ENCODE measurements at regions not wholly inside any gene's neighbourhood (a gene's known extent, or its start where the extent isn't known, plus 50 kb on each side); places are given as distances from the start of the nearest gene placed in this dataset.

GRCh38 chr2:71813807-71814470 is 333.7 kb downstream of the CYP26B1 start:
- no peak for TF ChIP-seq ZFX (IDR thresholded peaks at IDR 0.05; ENCODE audit: borderline replicate concordance)
- no peak for TF ChIP-seq CTCF (IDR thresholded peaks at IDR 0.05)
- no peak overlapping the region for H3K27ac ChIP-seq

GRCh38 chr2:71813315-71813714 is 334.3 kb downstream of the CYP26B1 start:
- TF ChIP-seq ZFX (IDR thresholded peaks at IDR 0.05; ENCODE audit: borderline replicate concordance) (no peak), CTCF (IDR thresholded peaks at IDR 0.05) (no peak)
- H3K27ac ChIP-seq, result no peak overlapping the region

GRCh38 chr2:71812736-71813135 is 334.9 kb downstream of the CYP26B1 start:
- TF ChIP-seq ZFX (IDR thresholded peaks at IDR 0.05; ENCODE audit: borderline replicate concordance) (no peak), CTCF (IDR thresholded peaks at IDR 0.05) (no peak)
- H3K27ac ChIP-seq, result no peak overlapping the region

- TF ChIP-seq CTCF (IDR thresholded peaks at IDR 0.05), result no peak
- no peak for TF ChIP-seq ZFX (IDR thresholded peaks at IDR 0.05; ENCODE audit: borderline replicate concordance)
Observed at GRCh38 chr2:71811726-71812125, 335.9 kb downstream of the CYP26B1 start.

GRCh38 chr2:71811157-71811556 is 336.5 kb downstream of the CYP26B1 start:
- H3K27ac ChIP-seq, result no peak overlapping the region
- no peak for TF ChIP-seq CTCF (IDR thresholded peaks at IDR 0.05)
- no peak for TF ChIP-seq ZFX (IDR thresholded peaks at IDR 0.05; ENCODE audit: borderline replicate concordance)

More at GRCh38 chr2:71811726-71812125, 335.9 kb downstream of the CYP26B1 start:
- no peak overlapping the region for H3K27ac ChIP-seq

- TF ChIP-seq CTCF (IDR thresholded peaks at IDR 0.05), result no peak
- TF ChIP-seq ZFX (IDR thresholded peaks at IDR 0.05; ENCODE audit: borderline replicate concordance), result no peak
- no peak overlapping the region for H3K27ac ChIP-seq
Observed at GRCh38 chr2:71807581-71808451, 339.8 kb downstream of the CYP26B1 start.

- H3K27ac ChIP-seq, result no peak overlapping the region
- TF ChIP-seq ZFX (IDR thresholded peaks at IDR 0.05; ENCODE audit: borderline replicate concordance) (no peak), CTCF (IDR thresholded peaks at IDR 0.05) (no peak)
Observed at GRCh38 chr2:71806432-71806831, 341.2 kb downstream of the CYP26B1 start.
